Cardiac fibroblast (primary cell): ENCODE measurements at regions not wholly inside any gene's neighbourhood (a gene's known extent, or its start where the extent isn't known, plus 50 kb on each side); places are given as distances from the start of the nearest gene placed in this dataset.

Experiments used
- DNase-seq, 2 donors: peaks; one replicate each; pipeline versions ENCODE4 v3.0.0 to v3.0.0-alpha.2; 2010; ENCODE audit warnings: low read depth in 2 of 2
- H3K4me3 ChIP-seq, 2 donors: replicated peaks in 1 of 2; 1 replicate in 1 of 2; 2 replicates in 1 of 2; pipeline ENCODE4 v1.5.1; 2011; ENCODE audit warnings: low read depth in 2 of 2, low read length in 2 of 2, mild to moderate bottlenecking in 2 of 2, moderate library complexity in 1 of 2
- TF ChIP-seq, protein P1 (sequence below): IDR thresholded peaks from one replicate; pipeline ENCODE4 v1.5.1; 2011; ENCODE audit warnings: low read depth, mild to moderate bottlenecking, low read length, inconsistent platforms

DNA sequence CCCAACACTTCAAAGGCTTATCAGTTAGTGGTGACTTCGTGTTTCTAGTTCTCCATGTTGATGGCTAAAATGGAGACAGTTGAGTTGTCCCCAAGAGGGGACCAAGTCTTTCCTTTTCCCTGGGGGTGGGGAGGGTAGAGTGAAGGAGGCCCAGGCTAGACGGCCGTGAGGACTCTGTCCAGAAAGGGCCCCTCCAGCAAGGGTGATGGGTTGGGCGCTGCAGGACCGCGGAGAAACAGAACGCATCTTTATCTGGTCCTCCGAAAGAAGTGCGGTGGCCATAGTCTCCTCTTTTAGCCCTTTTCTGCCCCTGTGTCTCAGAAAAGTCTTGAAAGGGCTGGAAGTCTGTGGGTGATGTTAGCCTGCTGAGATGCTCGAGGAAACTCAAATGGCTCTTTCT lies 153.2 kb downstream of the GLI2 start:
- DNase-seq: no peak
- H3K4me3 ChIP-seq: no peak overlapping the region
- TF ChIP-seq, protein P1, sequence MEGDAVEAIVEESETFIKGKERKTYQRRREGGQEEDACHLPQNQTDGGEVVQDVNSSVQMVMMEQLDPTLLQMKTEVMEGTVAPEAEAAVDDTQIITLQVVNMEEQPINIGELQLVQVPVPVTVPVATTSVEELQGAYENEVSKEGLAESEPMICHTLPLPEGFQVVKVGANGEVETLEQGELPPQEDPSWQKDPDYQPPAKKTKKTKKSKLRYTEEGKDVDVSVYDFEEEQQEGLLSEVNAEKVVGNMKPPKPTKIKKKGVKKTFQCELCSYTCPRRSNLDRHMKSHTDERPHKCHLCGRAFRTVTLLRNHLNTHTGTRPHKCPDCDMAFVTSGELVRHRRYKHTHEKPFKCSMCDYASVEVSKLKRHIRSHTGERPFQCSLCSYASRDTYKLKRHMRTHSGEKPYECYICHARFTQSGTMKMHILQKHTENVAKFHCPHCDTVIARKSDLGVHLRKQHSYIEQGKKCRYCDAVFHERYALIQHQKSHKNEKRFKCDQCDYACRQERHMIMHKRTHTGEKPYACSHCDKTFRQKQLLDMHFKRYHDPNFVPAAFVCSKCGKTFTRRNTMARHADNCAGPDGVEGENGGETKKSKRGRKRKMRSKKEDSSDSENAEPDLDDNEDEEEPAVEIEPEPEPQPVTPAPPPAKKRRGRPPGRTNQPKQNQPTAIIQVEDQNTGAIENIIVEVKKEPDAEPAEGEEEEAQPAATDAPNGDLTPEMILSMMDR: no peak

DNA sequence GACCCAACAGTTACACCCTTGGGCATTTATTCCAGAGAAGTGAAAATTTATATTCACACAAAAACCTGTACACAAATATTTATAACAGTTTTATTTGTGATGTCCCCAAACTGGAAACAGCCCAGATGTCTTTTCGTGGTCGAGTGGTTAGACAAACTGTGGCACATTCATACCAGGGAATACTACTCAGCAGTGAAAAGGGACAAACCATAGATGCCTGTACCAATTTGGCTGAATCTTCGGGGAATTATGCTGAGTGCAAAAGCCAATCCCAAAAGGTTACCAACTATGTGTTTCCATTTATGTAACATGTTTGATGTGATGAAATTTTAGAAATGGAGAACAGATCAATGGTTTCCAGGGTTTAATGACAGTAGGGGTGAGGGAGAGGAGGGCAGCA lies 154.3 kb downstream of the GLI2 start:
- DNase-seq: no peak
- no peak overlapping the region for H3K4me3 ChIP-seq
- TF ChIP-seq, protein P1: no peak

DNA sequence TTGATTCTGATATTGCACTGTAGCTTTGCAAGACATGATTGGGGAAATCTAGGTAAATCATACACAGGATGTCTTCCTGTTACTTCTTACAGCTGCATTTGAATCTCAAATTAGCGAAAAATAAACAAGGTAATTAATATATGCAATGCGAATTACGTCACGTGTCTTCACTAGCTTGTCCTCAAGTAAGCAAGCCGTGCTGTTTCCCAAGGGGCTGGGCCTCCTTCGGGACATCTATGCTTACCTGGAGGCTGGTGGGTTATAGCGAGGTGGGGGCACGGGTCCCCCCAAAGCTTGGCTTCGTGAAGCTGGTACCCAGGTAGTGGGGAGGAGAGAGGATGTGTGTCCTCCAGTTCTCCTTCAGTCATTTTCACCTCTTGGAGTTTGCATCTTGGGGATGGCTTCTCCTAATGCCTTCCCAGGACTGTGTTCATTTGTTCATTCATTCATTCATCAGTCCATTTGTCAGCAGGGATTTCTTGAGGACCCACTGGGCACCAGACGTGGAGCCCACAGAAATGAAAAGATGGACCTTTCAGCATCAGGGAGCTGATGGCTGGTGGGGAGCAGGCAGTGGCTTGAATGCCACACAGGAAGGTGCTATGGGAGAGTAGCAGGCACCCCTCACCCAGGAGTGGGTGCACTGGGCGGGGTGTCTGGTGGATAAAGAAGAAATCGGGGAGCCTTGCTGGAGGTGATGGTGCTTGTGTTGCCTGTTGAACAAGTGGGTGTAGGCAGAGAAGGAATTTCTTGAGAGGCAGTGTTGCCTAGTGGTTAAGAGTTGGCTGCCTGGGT lies 155.1 kb downstream of the GLI2 start:
- TF ChIP-seq, protein P1: no peak
- no peak for DNase-seq
- no peak overlapping the region for H3K4me3 ChIP-seq

DNA sequence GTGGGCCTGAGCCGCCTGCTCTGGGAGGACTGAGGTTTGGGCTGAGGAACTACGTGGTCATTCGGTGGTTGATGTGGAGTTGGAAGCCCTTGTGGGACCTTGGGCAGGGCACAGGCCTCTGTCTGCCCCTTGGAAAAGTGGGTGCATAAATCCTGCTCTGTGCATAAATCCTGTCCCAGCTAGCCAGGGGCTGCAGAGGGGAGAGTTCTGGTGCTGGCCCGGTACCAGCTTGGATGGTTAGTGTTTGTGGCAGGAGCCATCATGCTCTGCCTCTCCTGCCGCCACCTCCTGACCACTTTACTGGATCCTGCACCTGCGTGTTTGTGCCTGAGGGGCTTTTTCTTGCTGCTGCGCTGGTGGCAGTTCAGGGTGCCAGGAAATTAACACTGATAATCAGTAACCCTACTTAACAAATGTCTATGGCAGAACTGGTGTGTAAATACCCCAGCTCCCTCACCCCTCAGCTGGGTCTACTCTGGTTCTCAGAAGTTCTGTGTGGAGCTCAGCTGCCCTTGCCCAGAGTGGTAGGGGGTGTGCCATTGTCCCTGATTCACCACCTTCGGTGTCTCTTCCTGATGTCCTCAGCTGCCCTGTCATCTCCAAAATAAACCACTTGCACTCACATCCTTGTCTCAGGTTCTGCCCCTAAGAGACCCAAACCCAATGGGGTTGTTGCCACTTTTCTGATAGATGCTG lies 156.8 kb downstream of the GLI2 start:
- TF ChIP-seq, protein P1: no peak
- DNase-seq: no peak
- H3K4me3 ChIP-seq: no peak overlapping the region

DNA sequence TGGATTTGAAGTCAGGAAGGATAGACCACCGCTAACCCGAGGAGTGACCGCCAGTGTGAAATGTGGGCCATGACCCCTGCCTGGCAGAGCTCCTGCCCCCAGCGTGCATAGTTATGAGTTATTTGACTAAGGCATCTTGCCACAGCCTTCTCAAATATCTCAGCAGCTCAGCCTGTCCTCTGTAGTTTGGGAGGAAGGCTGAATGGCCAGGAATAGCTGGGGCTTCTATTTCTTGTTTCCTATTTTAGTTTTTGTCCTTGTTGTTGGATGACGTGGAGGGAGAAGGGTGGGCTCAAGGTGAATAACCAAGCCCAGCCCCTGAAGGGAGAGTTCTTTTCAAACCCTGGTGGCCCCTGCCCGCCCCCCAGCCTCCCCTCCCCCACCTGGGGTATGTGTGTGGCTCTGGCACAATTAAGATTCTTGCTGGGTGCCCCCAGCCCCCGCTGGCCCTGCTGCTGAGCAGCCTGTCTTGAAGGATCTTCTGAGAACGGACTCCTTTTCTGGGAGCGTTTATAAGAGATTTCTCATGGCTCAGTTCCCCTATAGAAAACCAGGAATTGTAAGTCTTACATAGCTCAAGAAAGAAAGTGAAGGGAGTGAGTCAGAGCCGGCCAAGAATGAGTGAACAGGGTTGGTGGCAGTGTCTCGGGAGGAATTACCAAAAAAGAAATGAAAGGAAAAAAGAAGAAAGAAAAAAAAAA lies 157.4 kb downstream of the GLI2 start:
- DNase-seq: peak; percentile 59 to 70
- no peak overlapping the region for H3K4me3 ChIP-seq
- TF ChIP-seq, protein P1: no peak

DNA sequence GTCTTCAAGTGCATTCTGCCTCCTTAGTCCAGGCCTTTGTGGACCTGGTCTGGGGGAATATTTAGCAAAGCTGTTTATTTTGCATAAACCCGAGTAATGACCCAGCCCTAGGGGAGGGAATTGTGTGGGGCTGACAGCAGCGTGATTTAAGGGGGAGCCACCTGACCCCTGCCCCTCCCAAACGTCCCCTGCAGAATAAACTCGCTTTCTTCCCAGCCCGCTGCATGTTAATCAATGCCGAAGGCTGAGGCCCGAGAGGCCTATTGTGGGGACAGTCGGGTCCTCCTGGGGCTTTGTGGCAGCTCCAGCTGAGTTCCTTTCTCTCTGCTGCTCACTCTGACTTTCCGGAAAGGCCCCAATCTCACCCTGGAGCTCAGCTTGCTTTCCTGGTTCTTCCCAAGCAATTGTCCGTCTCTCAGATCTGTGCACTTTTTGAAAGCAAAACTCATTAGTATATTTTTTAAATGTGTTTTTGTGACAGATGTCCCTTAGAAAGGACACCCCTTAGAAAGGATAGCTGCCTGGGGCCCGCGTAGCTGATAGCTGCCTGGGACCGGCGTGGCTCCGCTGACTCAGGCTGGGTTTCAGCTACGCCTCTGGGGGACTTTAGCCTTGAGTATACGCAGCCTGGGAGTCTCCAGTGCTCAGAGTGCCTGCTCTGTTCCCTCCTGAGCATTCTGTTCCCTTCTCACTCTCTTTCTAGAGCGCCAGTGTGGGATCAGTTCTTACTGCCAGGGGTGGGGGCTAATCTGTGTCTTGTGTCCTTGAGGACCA lies 158.3 kb downstream of the GLI2 start:
- no peak for DNase-seq
- H3K4me3 ChIP-seq: no peak overlapping the region
- TF ChIP-seq, protein P1: no peak
